SK-N-MC (cell line): ENCODE measurements at regions not wholly inside any gene's neighbourhood (a gene's known extent, or its start where the extent isn't known, plus 50 kb on each side); places are given as distances from the start of the nearest gene placed in this dataset.

ENCODE experiments used
- EZH2 ChIP-seq: fragments of 200-600 bp; sonication (generic); IDR thresholded peaks from one replicate; pipeline ENCODE4 v1.6.1; 2017; ENCODE audit warnings: antibody characterized with exemption
- POLR2AphosphoS5 ChIP-seq: IDR thresholded peaks from 2 replicates; pipeline ENCODE4 v1.6.1; 2012; ENCODE audit warnings: mild to moderate bottlenecking, low read depth, low read length, borderline replicate concordance

- TF ChIP-seq EZH2 (no peak), POLR2AphosphoS5 (no peak)
These were observed 512.9 kb upstream of the ACVR2A start for GRCh38 chr2:147331790-147332419.
